Lung microvascular endothelial cell (primary cell): ENCODE measurements at regions not wholly inside any gene's neighbourhood (a gene's known extent, or its start where the extent isn't known, plus 50 kb on each side); places are given as distances from the start of the nearest gene placed in this dataset.
"Not testable (repeated sequence)": the region's sequence is repeated elsewhere in the genome, so short reads cannot be mapped to it uniquely, and the experiment has no call there.

Source experiments
- DNase-seq, 2 donors: peaks; one replicate each; pipeline versions ENCODE4 v3.0.0 to v3.0.0-alpha.2; 2010; ENCODE audit warnings: low read depth in 2 of 2

DNA sequence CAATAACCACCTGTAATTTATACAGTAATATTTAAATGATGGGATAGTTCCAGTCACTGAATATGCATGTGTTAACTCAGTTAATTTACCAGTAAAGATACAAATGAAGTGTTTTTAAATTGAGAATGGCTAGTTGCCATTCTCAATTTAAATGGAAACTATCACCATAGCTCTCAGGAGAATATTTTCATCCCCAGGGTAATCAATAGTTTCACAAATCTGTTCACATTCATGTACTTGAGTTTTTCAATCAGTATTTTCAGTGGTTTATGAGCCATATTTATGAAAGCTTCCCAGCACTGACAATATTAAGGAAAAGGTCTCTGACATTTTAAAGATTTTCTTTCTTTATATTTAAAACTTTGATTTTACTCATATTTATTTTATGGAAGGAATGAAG lies 439.3 kb downstream of the MAT2B start:
- no peak for DNase-seq

DNA sequence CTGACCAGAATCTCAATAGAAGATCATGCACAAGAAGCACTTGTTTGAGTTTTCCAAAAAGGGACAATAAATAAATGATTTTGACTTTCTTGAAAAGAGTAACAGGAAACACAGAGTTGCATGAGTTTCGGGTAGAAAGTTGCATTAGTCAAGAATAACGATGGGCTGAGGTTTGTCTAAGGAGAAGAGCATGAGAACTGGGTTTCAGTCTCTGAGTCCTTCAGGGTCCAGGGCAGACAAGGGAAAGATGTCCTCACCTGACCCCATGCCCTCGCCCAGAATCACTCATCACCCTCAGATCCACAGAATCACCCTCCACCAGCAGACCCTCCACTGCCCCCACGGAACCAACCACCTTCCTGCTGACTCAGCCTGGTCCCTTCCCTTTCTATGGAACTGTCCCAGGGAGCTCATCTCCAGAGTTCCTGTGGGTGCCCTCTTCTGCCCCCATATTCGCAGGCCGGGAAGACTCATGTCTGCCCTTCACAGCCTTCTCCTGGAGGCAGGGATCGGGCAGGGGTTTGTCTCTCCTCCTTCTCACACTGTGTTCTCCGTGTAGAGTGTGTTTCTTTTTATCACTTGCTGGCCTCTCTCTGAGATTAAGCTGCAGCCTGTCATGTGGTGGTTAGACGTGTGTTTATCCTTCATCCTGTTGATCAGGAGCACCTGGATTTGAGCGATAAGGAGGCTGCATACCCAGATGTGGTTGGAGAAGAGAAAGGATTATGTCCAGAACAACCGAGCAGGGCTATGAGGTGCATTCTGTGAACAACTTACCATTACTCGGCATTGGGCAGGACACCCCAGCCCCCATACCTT lies 442.6 kb downstream of the MAT2B start:
- no peak for DNase-seq

DNA sequence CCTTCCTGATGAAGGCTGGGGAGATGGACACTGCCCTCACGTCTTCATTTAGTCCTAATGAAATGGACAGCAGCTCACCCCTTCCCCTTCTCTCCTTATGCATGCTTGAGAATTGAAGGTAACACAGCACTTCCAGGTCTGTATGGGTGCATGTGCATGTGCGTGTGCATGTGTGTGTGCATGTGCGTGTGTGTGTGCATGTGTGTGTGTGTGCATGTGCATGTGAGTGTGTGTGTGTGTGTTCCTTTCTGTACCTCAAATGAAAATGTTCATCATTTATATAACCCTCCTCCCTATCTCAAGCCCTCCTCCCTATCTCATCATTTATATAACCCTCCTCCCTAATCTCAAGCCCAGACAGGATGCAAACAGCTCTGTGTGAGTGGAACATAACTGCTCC lies 444.8 kb downstream of the MAT2B start:
- no peak for DNase-seq

DNA sequence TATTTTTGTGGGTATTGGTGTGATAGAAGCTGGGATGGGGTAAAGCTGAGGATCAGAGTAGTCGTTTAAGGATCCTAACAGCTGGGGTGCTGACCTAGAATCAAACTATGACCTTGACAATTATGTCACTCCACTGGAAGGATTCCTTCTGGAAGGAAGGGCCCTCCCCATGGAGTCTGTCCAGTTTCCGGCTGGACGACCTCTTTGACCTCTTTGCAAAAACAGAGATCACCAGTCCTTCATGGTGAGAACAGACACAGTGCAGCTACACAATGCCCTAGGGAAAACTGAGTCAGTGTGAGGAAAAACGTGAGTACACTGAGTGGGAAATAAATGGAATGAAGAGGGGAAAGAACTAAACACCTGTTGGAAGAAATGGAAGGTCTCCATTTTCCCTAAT lies 445.6 kb downstream of the MAT2B start:
- DNase-seq, result peak; percentile 22 to 46

DNA sequence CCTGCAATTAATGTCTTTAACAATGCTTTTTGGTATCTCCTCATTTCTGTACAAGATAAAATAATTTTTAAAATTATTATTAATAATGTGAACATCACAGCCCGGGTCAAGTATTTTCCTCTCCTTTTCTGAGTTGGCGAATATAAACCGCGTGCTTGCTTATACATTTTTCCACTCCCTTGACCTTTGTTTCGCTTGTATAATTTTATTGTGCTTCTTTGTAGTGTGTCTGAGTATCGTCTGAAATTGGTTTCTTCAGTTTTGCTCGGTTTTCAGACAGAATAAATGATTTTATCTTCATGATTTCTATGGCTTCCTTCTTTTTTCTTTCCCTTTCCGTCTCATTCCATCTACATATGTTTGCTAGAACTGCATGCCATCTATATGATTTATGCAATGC lies 448.5 kb downstream of the MAT2B start:
- no peak for DNase-seq

DNA sequence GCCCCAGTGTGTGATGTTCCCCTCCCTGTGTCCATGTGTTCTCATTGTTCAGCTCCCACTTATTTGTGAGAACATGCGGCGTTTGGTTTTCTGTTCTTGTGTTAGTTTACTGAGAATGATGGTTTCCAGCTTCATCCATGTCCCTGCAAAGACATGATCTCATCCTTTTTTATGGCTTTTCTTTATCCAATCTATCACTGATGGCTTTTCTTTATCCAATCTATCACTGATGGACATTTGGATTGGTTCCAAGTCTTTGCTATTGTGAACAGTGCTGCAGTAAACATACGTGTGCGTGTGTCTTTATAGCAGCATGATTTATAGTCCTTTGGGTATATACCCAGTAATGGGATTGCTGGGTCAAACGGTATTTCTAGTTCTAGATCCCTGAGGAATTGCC lies 455.8 kb downstream of the MAT2B start:
- not testable (repeated sequence) for DNase-seq

DNA sequence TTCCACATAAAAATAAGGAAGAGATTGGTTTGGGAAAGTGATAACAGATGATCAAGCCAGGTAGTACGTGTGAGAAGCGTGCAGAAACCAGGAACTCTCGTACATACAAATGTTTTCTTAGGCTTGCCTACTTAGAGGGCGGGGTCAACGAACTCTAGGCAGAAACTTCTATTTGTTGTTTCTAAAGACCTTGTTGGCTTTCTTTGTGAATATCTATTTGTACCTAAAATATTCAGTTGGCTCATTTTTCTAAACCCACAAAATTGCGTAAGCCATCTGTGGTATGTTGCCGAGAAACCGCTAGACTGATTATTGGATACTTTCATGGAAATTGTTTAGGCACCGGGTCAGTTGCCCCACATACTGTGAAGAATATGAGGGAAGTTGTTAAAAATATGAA lies 458.5 kb downstream of the MAT2B start:
- no peak for DNase-seq

DNA sequence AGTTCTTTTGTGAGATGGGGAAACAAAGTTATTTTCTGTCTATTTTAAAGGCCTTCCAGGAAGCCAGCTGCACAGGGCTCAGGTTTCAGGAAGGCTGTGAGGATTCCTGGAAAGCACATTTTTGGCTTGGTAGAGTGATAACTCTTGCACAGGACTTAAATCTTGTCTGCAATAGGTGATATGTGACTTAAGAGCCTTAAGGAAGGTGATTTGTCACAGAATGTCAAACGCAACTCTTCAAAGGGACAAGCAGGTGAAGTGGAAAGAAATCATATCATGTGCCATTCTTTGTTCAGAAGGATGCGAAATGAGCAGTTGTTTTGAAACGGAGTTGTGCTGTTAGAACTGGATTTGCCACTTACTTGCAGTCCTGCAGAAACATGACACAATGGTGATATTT lies 459.3 kb downstream of the MAT2B start:
- peak; percentile 26 to 73 for DNase-seq

DNA sequence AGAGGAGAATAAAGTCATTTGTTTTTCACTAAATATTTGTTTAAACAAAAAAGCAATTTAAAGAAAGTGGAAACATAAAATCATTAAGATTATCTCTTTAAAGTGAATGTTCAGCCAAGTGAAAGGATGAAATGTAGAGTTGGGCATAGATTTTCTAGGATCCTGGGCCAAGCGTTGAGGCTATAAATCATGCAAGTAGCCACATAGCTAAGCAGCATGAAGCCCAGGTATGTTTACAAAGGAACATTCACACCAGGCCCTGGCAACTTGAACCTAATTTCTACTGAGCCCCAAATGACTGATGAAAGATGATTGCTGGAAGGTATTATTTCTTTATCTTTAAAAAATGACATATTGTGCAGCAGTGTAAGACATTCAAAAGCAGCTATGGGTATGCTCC lies 461.8 kb downstream of the MAT2B start:
- DNase-seq, result no peak

DNA sequence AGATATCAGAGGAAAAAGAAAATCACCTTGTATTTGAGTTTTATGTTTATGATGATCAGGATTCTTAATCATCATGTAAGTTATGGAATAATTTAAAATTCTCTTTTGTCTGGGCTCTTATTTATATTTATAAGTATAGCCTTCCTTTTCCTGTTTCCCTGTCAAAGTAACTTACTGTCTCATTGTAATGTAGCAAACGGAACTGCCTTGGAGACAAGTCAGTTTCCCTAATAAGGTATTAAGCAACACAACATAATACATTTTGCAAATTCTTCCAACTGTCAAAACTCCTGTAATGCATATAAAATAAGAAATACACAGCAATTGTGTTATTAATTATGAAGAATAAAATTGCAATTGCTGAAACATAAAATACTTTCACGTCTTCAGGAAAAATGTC lies 463.2 kb downstream of the MAT2B start:
- peak in 1 of 2 donors; percentile 93 for DNase-seq

DNA sequence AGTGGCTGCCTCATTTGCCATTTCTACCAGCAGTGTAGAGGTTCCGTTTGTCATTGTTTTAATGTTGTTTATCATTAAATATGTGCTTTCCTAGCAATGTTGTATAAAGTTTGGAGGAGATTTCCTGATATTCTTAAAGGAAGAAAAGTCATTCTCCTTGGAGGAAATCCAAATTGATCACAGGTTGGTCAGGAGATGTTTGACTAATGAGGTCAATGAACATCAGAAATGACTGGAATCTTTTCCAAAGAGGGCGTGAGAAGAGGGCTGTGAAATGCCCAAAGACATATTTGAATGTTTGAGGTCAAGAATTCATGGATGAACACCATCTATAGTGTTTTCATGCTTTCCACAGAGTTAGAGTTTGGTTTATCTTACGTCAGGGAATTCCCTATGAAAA lies 471.3 kb downstream of the MAT2B start:
- peak in 1 of 2 donors; percentile 98 for DNase-seq

DNA sequence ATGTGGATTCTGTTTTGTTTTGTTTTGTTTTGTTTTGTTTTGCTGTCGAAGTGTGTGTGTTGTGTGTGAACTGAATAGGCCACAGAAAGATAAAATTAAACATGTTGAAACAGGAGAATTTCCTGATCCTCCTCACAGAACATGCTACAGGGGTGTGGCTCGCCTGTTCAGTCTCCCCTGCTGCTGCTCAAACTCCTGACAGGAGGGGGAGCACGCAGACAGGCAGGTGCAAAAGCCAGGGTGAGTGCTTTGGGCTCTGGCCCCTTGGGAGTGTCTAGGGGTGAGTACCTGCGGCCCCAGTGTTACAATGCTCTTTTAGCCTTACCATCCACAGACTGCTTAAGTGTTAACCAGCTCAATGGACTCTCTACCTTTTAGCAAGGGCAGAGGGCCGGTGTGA lies 473.5 kb downstream of the MAT2B start:
- no peak for DNase-seq

DNA sequence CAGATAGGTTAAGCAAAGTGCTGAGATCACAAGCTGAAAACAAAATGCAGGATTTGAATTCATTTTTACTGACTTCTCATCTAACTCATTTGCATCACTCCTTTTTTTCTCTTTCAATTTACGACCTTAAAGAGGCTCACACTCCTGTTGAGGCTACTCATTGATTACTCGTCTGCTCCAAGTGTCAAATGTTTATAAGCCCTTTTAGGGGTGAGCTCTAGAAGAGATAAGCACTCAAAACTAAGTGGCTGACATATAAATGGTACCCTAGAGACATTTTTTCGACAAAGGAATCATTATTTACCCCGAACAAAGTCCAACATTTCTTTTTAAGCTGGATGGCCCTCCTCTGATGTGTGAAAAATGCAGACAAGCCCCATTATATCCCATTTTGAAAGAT lies 483.1 kb downstream of the MAT2B start:
- no peak for DNase-seq

DNA sequence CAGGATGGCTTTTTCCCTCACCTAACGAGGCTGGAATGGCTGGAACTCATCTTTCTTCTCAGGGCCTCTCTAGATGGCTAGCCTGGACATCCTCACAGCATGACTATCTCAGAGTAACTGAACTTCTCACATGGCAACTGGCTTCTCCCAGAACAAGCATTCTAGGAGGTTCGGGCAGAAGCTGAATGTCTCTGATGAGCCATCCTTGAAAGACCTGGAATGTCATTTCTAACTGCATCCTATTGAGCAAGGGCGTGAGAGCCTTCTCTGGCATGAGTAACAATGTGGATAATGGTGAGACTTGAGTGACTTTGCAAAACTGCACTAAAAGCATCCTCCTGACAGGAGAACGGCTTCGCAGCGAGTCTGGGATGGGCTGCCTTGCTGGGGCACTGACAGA lies 487.7 kb downstream of the MAT2B start:
- DNase-seq, result no peak

DNA sequence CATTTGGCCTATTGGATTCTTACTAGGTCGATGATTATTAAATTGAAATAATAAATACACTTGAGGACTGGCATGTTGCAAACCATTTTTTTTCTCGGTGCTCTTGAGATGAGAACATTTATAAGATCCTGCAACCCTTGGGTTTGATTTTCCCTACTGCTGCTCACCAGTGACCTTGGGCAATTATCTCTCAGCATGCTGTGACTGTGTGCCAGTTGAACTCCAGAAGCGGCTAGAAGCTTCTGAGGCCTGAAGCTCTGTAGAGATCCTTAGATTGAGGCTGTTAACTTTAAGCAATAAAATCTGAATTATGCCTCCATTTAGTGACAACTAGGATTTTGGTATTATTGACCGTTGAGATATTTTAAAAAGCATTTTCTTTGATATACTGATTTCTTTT lies 489.8 kb downstream of the MAT2B start:
- DNase-seq, result no peak

DNA sequence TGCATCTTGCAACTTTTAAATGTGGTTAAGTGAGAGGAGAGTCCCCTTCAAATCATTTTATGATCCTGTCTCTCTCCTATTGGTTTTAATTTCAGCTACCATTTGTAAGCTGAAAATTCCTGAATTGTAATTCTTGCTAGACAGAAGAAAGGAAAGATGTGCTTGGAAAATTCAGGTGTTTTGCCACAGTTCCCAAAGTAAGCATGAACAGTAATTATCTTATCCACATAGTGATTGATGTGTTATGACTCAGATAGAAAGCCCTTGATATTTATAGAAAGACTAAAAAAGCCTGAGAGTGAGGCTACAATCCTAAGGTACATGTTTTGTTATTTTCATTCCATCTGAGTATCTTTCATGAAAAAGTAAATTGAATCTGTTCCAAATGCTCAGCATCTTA lies 492.5 kb downstream of the MAT2B start:
- no peak for DNase-seq

DNA sequence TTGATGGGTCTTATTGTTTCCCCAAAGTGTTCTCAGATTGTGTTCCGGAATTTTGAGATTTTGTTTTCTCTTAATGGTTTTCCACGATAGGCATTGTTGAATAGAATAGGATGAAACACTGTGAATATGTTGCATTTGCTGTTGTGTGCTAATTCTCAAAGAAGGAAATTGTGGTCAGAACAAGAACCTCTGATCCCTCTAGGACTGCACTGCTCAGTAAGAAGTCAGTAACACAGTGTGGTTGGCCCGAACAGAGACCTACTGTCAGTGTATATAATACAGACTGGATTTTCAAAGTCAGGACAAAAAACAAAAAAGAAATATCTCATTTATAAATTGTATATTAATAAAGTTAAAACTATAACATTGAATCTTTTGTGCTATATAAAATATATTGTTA lies 494.8 kb downstream of the MAT2B start:
- DNase-seq, result peak in 1 of 2 donors; percentile 6

DNA sequence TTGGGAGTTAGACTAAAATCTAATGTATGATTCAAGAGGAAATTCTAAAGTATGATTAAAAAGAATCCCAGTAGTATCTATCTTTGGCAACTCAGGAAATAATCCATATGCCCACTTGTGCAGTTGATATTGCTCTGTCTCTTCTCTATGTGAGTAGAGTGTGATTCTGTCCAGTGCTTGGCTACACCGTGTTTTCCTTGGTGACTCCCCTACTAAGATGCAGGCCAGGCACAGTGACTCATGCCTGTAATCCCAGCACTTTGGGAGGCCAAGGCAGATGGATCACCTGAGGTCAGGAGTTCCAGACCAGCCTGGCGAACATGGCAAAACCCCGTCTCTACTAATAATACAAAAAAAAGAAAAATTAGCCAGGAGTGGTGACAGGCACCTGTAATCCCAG lies 495.4 kb downstream of the MAT2B start:
- DNase-seq, result peak in 1 of 2 donors; percentile 34

DNA sequence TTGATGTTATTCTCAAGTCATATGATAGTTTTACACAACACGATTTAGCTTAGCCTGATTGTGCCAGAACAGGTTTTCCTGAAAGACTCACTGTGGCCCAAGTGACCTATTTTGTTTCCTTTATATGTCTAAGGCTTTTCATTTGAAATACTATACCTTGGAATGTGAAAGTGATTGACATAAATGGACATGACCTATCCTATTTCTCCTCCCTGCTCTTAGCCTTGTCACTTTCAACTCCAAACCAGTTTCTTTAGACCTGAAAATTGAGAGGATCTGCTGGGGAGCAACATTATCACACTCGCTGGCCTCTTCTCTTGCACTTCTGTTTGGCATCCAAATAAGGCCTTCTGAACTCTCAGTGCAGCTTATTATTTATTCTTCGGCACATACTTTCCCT lies 496.8 kb downstream of the MAT2B start:
- peak in 1 of 2 donors; percentile 66 for DNase-seq

DNA sequence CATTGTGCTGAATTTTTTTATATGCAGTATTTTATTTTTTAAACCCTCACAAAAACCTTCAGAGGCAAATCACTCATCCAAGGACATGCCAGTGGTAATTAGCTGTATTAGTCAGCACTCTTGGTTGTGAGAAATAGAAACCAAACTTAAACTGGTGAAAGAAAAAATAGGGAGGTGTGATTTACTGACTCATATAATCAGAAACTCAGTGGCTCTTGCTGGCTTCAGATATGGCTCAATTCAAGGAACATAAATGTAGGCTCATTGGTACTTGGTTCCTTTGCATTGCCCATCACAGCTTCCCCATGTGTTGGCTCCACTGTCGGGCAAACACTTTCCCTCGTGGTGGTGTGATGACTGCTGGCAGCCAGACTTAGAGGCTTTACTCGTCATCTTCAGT lies 497.2 kb downstream of the MAT2B start:
- peak in 1 of 2 donors; percentile 69 for DNase-seq

DNA sequence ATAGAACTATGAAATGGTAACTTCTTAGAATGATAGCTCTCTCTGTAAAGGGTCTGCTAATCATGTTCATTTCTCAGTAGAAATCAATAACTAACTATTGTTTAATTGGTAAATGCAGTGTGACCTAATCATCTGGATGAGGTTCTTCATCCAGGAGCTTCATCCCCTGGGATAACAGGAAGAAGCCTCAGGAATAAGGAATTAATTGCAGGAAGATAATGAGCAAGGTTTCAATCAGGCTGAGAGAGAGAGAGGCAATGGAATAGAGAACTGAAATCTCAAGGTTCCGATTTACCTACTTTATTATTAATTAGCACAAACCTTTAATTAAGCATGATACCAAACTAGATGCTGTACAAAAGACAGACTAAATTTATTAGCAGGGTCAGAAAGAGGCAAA lies 499.7 kb downstream of the MAT2B start:
- DNase-seq, result no peak

DNA sequence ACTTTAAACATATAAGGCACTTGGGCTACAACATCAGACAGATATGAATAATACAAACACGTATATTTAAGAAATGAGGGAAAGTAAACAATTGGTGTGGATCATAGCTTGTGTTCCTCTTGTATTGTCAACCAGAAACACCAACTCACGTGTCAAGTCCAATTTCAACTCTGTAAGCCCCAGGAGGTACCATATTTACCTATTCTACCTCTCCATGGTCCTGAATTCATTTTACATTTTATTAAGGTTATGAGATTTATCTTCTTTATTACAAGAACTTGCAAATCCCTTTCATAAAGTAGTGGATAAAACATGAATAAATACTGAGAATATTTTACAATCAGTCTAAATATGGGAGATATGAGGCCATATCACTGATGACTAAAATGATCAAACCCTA lies 501.6 kb downstream of the MAT2B start:
- DNase-seq, result no peak

DNA sequence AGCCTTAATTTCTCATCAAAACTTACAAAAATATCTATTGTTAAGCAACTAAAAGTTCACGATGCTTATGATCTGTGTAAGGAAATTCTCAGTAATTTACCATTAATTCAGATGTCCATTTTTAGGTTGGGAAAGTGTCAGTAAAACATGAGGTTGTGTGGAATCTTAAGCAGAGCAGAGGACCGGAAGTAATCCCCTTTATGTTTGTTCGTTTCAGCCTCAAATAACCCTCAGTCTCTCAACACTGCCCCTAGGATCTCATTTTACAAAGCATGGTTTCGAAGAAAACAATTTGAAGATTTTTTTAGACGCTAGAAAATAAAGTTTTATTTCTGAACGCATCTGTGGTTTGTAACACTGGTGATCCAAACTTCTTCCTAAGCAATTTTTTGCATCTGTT lies 504.2 kb downstream of the MAT2B start:
- DNase-seq, result no peak

DNA sequence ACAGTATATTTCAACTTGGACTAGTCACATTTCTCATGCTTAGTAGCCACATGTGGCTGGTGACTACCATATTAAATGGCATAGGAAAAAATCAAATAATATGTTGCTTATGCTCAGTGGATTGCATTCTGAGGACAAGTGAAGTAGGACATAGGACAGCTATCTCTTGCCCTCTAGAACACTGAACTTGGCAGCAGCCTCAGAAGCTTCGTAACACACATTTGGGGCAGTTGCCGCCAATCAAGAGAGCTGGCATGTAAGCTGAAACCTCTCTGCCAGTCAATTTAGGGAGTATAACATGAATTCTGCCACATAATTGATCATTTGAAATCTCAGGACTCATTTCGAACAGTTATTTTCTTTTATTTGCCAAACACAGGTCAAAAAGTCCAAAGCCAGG lies 505.5 kb downstream of the MAT2B start:
- no peak for DNase-seq
